ENCODE measurements at regions not wholly inside any gene's neighbourhood (a gene's known extent, or its start where the extent isn't known, plus 50 kb on each side); places are given as distances from the start of the nearest gene placed in this dataset.

DNA sequence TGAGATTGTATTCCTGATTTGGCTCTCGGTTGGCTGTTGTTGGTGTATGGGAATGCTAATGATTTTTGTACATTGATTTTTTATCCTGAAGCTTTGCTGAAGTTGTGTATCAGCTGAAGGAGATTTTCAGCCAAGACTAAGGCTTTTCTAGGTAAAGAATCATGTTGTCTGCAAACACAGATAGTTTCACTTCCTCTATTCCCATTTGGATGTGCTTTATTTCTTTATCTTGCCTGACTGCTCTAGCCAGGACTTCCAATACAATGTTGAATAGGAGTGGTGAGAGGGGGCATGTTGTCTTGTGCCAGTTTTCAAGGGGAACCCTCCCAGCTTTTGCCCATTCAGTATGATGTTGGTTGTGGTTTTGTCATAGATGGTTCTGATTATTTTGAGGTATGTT lies 90.4 kb downstream of the CYP26B1 start:
- 74 to 82% (median 79%) methylated on average over 1 of the region's 1 CpG for WGBS, 4 donors

DNA sequence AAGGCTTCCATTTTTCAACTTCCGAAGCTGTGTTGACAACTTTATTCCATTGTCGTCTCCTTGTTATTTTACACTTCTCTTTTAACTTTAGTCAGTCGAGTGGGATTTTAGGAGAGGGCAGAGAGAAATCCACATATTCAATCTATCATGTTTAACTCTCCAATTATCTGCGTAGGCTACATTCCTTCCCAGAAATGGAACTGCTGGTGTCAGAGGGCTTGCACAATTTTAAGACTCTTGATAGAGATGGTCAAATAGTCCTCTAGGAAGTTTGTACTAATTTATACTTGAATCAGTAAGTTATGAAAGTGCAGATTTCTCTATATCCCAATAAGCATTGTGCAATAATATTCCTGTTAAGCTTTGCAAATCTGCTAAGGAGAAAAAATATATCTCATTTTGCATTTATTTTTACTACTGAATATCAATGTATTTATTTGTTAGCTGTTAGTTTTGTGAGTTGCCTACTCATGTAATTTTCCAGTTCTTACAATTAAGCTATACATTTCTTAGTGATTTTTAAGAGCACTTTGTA lies 95.6 kb downstream of the CYP26B1 start:
- no peaks in the 10 kb centered on the region for H3K36me3 ChIP-seq
- intact Hi-C loops (cut with DNase I): no loop called here
- no peak overlapping the region for H3K4me3 ChIP-seq
- H3K9me3 ChIP-seq: peaks cover 0 to 21% (median 4%) of the 10 kb centered on the region in 12 donors
- ATAC-seq (no peak), DNase-seq (no peak)
- no peaks in the 10 kb centered on the region for H3K27me3 ChIP-seq
- TF ChIP-seq, protein P1, sequence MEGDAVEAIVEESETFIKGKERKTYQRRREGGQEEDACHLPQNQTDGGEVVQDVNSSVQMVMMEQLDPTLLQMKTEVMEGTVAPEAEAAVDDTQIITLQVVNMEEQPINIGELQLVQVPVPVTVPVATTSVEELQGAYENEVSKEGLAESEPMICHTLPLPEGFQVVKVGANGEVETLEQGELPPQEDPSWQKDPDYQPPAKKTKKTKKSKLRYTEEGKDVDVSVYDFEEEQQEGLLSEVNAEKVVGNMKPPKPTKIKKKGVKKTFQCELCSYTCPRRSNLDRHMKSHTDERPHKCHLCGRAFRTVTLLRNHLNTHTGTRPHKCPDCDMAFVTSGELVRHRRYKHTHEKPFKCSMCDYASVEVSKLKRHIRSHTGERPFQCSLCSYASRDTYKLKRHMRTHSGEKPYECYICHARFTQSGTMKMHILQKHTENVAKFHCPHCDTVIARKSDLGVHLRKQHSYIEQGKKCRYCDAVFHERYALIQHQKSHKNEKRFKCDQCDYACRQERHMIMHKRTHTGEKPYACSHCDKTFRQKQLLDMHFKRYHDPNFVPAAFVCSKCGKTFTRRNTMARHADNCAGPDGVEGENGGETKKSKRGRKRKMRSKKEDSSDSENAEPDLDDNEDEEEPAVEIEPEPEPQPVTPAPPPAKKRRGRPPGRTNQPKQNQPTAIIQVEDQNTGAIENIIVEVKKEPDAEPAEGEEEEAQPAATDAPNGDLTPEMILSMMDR (IDR thresholded peaks at IDR 0.05): no peak
- TF ChIP-seq POLR2A (IDR thresholded peaks at IDR 0.05): no peak
- H3K27ac ChIP-seq: no peak overlapping the region
- WGBS, 4 donors: 78 to 88% (median 79%) methylated on average over 4 of the region's 4 CpGs
- no peaks in the 10 kb centered on the region for H3K4me1 ChIP-seq

More for the DNA sequence above, 90.4 kb downstream of the CYP26B1 start:
- Histone ChIP-seq H3K36me3 (no peaks in the 10 kb centered on the region), H3K27me3 (peaks cover 0 to 6% (median 0%) of the 10 kb centered on the region in 9 donors), H3K4me3 (no peak overlapping the region), H3K27ac (no peak overlapping the region), H3K4me1 (no peaks in the 10 kb centered on the region), H3K9me3 (peaks cover 0 to 5% (median 0%) of the 10 kb centered on the region in 12 donors)
- intact Hi-C loops (cut with DNase I): no loop called here
- TF ChIP-seq, protein P1 (IDR thresholded peaks at IDR 0.05): no peak
- no peak for TF ChIP-seq POLR2A (IDR thresholded peaks at IDR 0.05)
- DNase-seq (no peak), ATAC-seq (no peak)

DNA sequence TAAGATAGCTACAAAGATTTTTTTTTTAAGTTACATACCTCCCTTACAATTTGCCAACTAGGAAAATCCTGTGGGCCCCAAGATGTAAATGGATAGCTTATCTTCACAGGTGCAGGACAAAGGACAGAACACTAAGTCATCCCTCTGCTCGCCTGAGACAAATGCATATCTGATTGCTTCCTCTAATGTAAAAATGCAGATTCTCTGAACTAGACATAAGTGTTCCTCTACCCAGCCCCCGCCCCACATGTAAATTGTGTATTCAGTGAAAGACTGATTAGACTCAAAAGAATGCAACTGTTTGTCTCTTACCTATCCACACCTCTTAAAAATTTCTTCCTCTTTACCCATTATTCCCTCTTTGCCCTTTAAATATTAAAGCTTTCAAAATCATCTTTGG lies 96.5 kb downstream of the CYP26B1 start:
- TF ChIP-seq, protein P1 (IDR thresholded peaks at IDR 0.05): no peak
- TF ChIP-seq POLR2A (IDR thresholded peaks at IDR 0.05): no peak
- Histone ChIP-seq H3K27ac (no peak overlapping the region), H3K4me1 (no peaks in the 10 kb centered on the region), H3K9me3 (peaks cover 0 to 21% (median 4%) of the 10 kb centered on the region in 12 donors), H3K27me3 (no peaks in the 10 kb centered on the region), H3K4me3 (no peak overlapping the region), H3K36me3 (no peaks in the 10 kb centered on the region)
- ATAC-seq (no peak), DNase-seq (no peak)
- intact Hi-C loops (cut with DNase I): no loop called here
- WGBS, 4 donors: 74 to 88% (median 82%) methylated on average over 2 of the region's 2 CpGs

DNA sequence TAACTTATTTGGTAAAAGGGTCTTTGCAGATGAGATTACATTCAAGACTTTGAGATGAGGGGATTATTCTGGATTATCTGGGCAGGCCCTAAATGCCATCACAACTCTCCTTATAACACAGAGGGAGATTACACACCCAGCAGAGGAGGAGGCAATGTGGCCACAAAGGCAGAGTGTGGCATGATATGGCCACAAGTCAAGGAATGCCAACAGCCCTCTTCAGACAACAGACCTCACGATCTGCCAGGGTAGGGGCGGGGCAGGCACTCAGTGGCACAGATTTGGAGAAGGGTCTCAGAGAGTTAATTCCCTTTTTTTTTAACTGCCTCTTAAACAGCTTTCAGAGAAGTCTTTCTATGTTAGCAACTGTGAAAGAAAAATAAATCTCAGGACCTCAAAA lies 96.9 kb downstream of the CYP26B1 start:
- H3K4me1 ChIP-seq: no peaks in the 10 kb centered on the region
- 55 to 65% (median 60%) methylated on average over 2 of the region's 2 CpGs for WGBS, 4 donors
- TF ChIP-seq POLR2A (IDR thresholded peaks at IDR 0.05): no peak
- TF ChIP-seq, protein P1 (IDR thresholded peaks at IDR 0.05): no peak
- no peak overlapping the region for H3K27ac ChIP-seq
- DNase-seq (no peak), ATAC-seq (no peak)
- peaks cover 0 to 21% (median 4%) of the 10 kb centered on the region in 12 donors for H3K9me3 ChIP-seq
- no peak overlapping the region for H3K4me3 ChIP-seq
- H3K36me3 ChIP-seq: no peaks in the 10 kb centered on the region
- intact Hi-C loops (cut with DNase I): no loop called here
- H3K27me3 ChIP-seq: no peaks in the 10 kb centered on the region

All from heart left ventricle (tissue), 16 donors.